Hepatocyte (in vitro differentiated cells): ENCODE measurements at regions not wholly inside any gene's neighbourhood (a gene's known extent, or its start where the extent isn't known, plus 50 kb on each side); places are given as distances from the start of the nearest gene placed in this dataset.

Experiments used
- EZH2 ChIP-seq: fragments of 200-600 bp; sonication (generic); IDR thresholded peaks from 2 replicates; pipeline ENCODE4 v1.6.1; 2016; ENCODE audit warnings: antibody characterized with exemption, mild to moderate bottlenecking, borderline replicate concordance
- EZH2phosphoT487 ChIP-seq: fragments of 200-600 bp; sonication (generic); IDR thresholded peaks from one replicate; pipeline ENCODE4 v1.6.1; 2018; ENCODE audit warnings: antibody characterized with exemption, mild to moderate bottlenecking, low read depth, moderate library complexity; ENCODE audit not compliant: unreplicated experiment, severe bottlenecking
- TF ChIP-seq, protein P1 (sequence below): fragments of 200-600 bp; sonication (generic); IDR thresholded peaks from 2 replicates; pipeline ENCODE4 v1.5.1; 2016; ENCODE audit warnings: antibody characterized with exemption, mild to moderate bottlenecking; ENCODE audit not compliant: poor library complexity

DNA sequence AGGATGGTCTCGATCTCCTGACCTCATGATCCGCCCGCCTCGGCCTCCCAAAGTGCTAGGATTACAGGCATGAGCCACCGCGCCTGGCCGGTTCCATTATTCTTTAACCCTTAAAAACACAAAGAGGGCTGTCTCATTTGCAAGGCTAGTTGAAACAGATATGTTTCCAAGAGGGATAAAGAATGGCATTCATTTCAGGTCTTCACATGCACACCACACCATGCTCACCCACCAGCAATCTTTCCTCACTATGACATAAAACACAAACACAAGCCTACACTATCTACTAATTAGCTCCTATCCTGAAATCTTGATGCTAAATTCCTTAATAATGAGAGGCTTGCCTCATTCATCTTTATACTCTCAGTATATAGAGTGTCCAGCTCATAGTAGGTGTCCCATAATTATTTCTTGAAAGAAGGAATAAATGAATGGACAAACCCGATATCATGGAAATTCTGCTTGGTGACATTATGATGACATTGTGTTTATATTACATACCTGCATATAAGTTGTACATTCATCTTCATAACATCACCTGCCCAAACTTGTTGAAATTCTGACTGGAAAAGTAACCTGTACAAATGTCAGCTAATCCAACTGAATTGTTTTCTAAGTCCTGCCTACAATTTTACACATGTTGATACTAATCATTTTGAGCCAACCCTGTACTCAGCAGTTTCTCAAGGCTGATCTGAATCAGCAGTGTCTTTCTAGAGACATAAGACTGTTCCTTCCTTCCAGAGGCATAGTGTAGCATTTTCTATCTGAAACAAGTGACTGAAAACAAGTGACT is 408.5 kb downstream of the KLHL13 start:
- TF ChIP-seq, protein P1, sequence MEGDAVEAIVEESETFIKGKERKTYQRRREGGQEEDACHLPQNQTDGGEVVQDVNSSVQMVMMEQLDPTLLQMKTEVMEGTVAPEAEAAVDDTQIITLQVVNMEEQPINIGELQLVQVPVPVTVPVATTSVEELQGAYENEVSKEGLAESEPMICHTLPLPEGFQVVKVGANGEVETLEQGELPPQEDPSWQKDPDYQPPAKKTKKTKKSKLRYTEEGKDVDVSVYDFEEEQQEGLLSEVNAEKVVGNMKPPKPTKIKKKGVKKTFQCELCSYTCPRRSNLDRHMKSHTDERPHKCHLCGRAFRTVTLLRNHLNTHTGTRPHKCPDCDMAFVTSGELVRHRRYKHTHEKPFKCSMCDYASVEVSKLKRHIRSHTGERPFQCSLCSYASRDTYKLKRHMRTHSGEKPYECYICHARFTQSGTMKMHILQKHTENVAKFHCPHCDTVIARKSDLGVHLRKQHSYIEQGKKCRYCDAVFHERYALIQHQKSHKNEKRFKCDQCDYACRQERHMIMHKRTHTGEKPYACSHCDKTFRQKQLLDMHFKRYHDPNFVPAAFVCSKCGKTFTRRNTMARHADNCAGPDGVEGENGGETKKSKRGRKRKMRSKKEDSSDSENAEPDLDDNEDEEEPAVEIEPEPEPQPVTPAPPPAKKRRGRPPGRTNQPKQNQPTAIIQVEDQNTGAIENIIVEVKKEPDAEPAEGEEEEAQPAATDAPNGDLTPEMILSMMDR = no peak
- TF ChIP-seq EZH2 (no peak), EZH2phosphoT487 (no peak)
